ENCODE measurements at regions not wholly inside any gene's neighbourhood (a gene's known extent, or its start where the extent isn't known, plus 50 kb on each side); places are given as distances from the start of the nearest gene placed in this dataset.

- DNase-seq = peak; percentile 54 to 67
- H3K27me3 ChIP-seq (ENCODE audit: control insufficient read depth in 3 of 3, insufficient read depth in 3 of 3, low read length in 3 of 3) = no peaks in the 10 kb centered on the region
- H3K27ac ChIP-seq (ENCODE audit: low read depth in 1 of 3, low read length in 2 of 3) = peak overlapping the region in 1 of 3 donors; percentile 87
- FAIRE-seq = no peak
- peaks cover 5 to 97% (median 10%) of the 10 kb centered on the region in 3 donors for H3K36me3 ChIP-seq (ENCODE audit: control insufficient read depth in 3 of 3, insufficient read depth in 2 of 3, low read depth in 1 of 3, low read length in 3 of 3)
- H3K4me3 ChIP-seq (ENCODE audit: low read depth in 1 of 3, low read length in 3 of 3) = no peak overlapping the region
- 68 to 84% (median 78%) methylated on average over 22 of the region's 22 CpGs for WGBS, 3 donors
- H3K4me1 ChIP-seq (ENCODE audit: control insufficient read depth in 3 of 3, insufficient read depth in 2 of 3, low read depth in 1 of 3, low read length in 2 of 3) = peaks cover 5 to 40% (median 6%) of the 10 kb centered on the region in 3 donors
- H3K9me3 ChIP-seq (ENCODE audit: control insufficient read depth in 2 of 2, insufficient read depth in 1 of 2, low read depth in 1 of 2, low read length in 1 of 2) = no peaks in the 10 kb centered on the region
Observed at GRCh38 chr12:124397807-124398577, 103.1 kb downstream of the RFLNA start.

GRCh38 chr12:124397399-124397679 is 102.4 kb downstream of the RFLNA start:
- no peak overlapping the region for H3K4me3 ChIP-seq (ENCODE audit: low read depth in 1 of 3, low read length in 3 of 3)
- peaks cover 5 to 97% (median 10%) of the 10 kb centered on the region in 3 donors for H3K36me3 ChIP-seq (ENCODE audit: control insufficient read depth in 3 of 3, insufficient read depth in 2 of 3, low read depth in 1 of 3, low read length in 3 of 3)
- H3K9me3 ChIP-seq (ENCODE audit: control insufficient read depth in 2 of 2, insufficient read depth in 1 of 2, low read depth in 1 of 2, low read length in 1 of 2) = no peaks in the 10 kb centered on the region
- no peak for DNase-seq
- no peaks in the 10 kb centered on the region for H3K27me3 ChIP-seq (ENCODE audit: control insufficient read depth in 3 of 3, insufficient read depth in 3 of 3, low read length in 3 of 3)
- 27 to 53% (median 42%) methylated on average over 7 of the region's 7 CpGs for whole genome bisulfite sequencing, 3 donors
- peak overlapping the region in 1 of 3 donors; percentile 87 for H3K27ac ChIP-seq (ENCODE audit: low read depth in 1 of 3, low read length in 2 of 3)
- H3K4me1 ChIP-seq (ENCODE audit: control insufficient read depth in 3 of 3, insufficient read depth in 2 of 3, low read depth in 1 of 3, low read length in 2 of 3) = peaks cover 6 to 44% (median 11%) of the 10 kb centered on the region in 3 donors
- no peak for FAIRE-seq

- peaks cover 3 to 97% (median 10%) of the 10 kb centered on the region in 3 donors for H3K36me3 ChIP-seq (ENCODE audit: control insufficient read depth in 3 of 3, insufficient read depth in 2 of 3, low read depth in 1 of 3, low read length in 3 of 3)
- H3K9me3 ChIP-seq (ENCODE audit: control insufficient read depth in 2 of 2, insufficient read depth in 1 of 2, low read depth in 1 of 2, low read length in 1 of 2) = no peaks in the 10 kb centered on the region
- DNase-seq = peak; percentile 93 to 96
- no peaks in the 10 kb centered on the region for H3K27me3 ChIP-seq (ENCODE audit: control insufficient read depth in 3 of 3, insufficient read depth in 3 of 3, low read length in 3 of 3)
- FAIRE-seq = no peak
- WGBS, 3 donors = 34 to 66% (median 43%) methylated on average over 31 to 35 of the region's 35 CpGs
- peak overlapping the region in 2 of 3 donors; percentile 34 to 87 for H3K27ac ChIP-seq (ENCODE audit: low read depth in 1 of 3, low read length in 2 of 3)
- no peak overlapping the region for H3K4me3 ChIP-seq (ENCODE audit: low read depth in 1 of 3, low read length in 3 of 3)
- H3K4me1 ChIP-seq (ENCODE audit: control insufficient read depth in 3 of 3, insufficient read depth in 2 of 3, low read depth in 1 of 3, low read length in 2 of 3) = peaks cover 6 to 44% (median 12%) of the 10 kb centered on the region in 3 donors
Observed at GRCh38 chr12:124396544-124397398, 101.9 kb downstream of the RFLNA start.

DNA sequence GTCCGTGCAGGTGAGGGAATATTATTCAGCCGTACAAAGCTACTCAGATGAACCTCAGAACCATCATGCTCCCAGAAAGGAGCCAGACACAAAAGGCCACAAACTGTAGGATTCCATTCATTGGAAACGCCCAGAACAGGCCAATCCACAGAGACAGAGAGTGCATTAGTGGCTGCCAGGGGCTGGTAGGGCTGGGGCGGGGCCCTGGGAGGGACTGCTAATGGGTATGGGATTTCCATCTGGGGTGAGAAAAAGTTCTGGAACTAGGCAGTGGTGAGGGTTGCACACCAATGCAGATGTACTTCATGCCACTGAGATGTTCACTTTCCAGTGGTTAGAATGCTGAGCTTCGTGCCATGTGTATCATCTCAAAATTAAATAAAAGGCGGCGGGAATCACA is 101.1 kb downstream of the RFLNA start:
- peaks cover 6 to 44% (median 12%) of the 10 kb centered on the region in 3 donors for H3K4me1 ChIP-seq (ENCODE audit: control insufficient read depth in 3 of 3, insufficient read depth in 2 of 3, low read depth in 1 of 3, low read length in 2 of 3)
- H3K27me3 ChIP-seq (ENCODE audit: control insufficient read depth in 3 of 3, insufficient read depth in 3 of 3, low read length in 3 of 3) = no peaks in the 10 kb centered on the region
- DNase-seq (peak in 1 of 2 donors; percentile 32), FAIRE-seq (no peak)
- 80 to 86% (median 86%) methylated on average over 7 of the region's 7 CpGs for WGBS, 3 donors
- no peaks in the 10 kb centered on the region for H3K9me3 ChIP-seq (ENCODE audit: control insufficient read depth in 2 of 2, insufficient read depth in 1 of 2, low read depth in 1 of 2, low read length in 1 of 2)
- peak overlapping the region in 1 of 3 donors; percentile 87 for H3K27ac ChIP-seq (ENCODE audit: low read depth in 1 of 3, low read length in 2 of 3)
- no peak overlapping the region for H3K4me3 ChIP-seq (ENCODE audit: low read depth in 1 of 3, low read length in 3 of 3)
- H3K36me3 ChIP-seq (ENCODE audit: control insufficient read depth in 3 of 3, insufficient read depth in 2 of 3, low read depth in 1 of 3, low read length in 3 of 3) = peaks cover 3 to 98% (median 5%) of the 10 kb centered on the region in 3 donors

DNA sequence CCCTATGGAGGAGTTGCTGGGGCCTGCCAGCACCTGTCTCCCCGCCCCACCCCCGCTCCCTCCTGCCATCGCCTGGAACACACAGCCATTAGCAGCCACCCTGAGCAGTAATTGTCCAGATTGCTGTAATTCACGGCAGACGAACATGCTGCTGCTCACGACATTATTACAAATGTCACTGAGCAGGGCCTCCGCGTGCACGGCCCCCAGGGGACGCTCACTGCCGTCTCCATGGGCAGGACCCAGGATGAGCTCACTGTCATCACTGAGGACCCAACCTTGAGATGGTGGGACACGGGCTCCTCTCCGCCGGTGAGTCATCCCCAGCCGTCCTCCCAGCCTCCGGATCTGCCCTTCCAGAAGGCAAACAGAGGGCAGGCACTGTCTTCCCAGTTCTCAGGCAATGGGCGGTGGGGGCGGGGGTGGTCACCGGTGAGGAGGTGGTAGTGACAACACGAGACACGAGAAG is 100.4 kb downstream of the RFLNA start:
- WGBS, 3 donors = 81 to 88% (median 87%) methylated on average over 21 of the region's 21 CpGs
- Histone ChIP-seq H3K9me3 (ENCODE audit: control insufficient read depth in 2 of 2, insufficient read depth in 1 of 2, low read depth in 1 of 2, low read length in 1 of 2) (no peaks in the 10 kb centered on the region), H3K4me1 (ENCODE audit: control insufficient read depth in 3 of 3, insufficient read depth in 2 of 3, low read depth in 1 of 3, low read length in 2 of 3) (peaks cover 6 to 47% (median 12%) of the 10 kb centered on the region in 3 donors), H3K27ac (ENCODE audit: low read depth in 1 of 3, low read length in 2 of 3) (no peak overlapping the region), H3K4me3 (ENCODE audit: low read depth in 1 of 3, low read length in 3 of 3) (no peak overlapping the region), H3K27me3 (ENCODE audit: control insufficient read depth in 3 of 3, insufficient read depth in 3 of 3, low read length in 3 of 3) (no peaks in the 10 kb centered on the region), H3K36me3 (ENCODE audit: control insufficient read depth in 3 of 3, insufficient read depth in 2 of 3, low read depth in 1 of 3, low read length in 3 of 3) (peaks cover under 1 to 98% (median 3%) of the 10 kb centered on the region in 3 donors)
- FAIRE-seq (no peak), DNase-seq (no peak)

DNA sequence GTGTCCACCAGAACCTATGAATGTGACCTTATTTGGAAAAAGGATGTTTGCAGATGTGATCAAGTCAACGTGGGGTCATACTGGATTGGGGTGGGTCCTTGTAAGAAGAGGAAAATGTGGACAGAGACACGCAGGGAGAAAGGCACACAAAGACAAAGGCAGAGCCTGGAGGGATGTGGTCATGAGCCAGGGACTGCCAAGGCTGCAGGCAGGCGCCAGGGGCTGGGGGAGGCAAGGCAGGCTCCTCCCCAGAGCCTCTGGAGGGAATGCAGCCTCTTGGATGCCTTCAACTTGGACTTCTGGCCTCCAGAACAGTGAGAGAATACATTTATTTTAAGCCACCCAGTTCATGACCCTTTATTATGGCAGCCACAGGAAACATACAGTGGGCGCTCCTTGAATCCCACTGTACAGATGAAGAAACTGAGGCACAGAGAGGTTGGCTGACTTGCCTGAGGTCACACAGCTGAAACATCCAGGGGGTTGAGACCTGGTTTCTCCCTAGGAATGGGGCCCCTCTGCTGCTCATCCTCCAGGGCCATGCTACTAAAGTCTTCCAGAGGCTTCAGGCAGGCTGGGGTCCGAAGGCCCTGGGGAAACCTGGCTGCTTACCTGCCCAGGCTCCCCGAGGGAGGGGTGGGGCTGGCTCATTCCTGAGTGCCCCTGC is 99.7 kb downstream of the RFLNA start:
- 75 to 79% (median 78%) methylated on average over 6 of the region's 6 CpGs for WGBS, 3 donors
- Histone ChIP-seq H3K9me3 (ENCODE audit: control insufficient read depth in 2 of 2, insufficient read depth in 1 of 2, low read depth in 1 of 2, low read length in 1 of 2) (no peaks in the 10 kb centered on the region), H3K36me3 (ENCODE audit: control insufficient read depth in 3 of 3, insufficient read depth in 2 of 3, low read depth in 1 of 3, low read length in 3 of 3) (peaks cover 0 to 96% (median 0%) of the 10 kb centered on the region in 3 donors), H3K4me1 (ENCODE audit: control insufficient read depth in 3 of 3, insufficient read depth in 2 of 3, low read depth in 1 of 3, low read length in 2 of 3) (peaks cover 9 to 54% (median 12%) of the 10 kb centered on the region in 3 donors), H3K4me3 (ENCODE audit: low read depth in 1 of 3, low read length in 3 of 3) (no peak overlapping the region), H3K27ac (ENCODE audit: low read depth in 1 of 3, low read length in 2 of 3) (no peak overlapping the region), H3K27me3 (ENCODE audit: control insufficient read depth in 3 of 3, insufficient read depth in 3 of 3, low read length in 3 of 3) (no peaks in the 10 kb centered on the region)
- no peak for FAIRE-seq
- DNase-seq = no peak

- Histone ChIP-seq H3K36me3 (ENCODE audit: control insufficient read depth in 3 of 3, insufficient read depth in 2 of 3, low read depth in 1 of 3, low read length in 3 of 3) (peaks cover 0 to 88% (median 0%) of the 10 kb centered on the region in 3 donors), H3K9me3 (ENCODE audit: control insufficient read depth in 2 of 2, insufficient read depth in 1 of 2, low read depth in 1 of 2, low read length in 1 of 2) (no peaks in the 10 kb centered on the region), H3K4me3 (ENCODE audit: low read depth in 1 of 3, low read length in 3 of 3) (no peak overlapping the region), H3K4me1 (ENCODE audit: control insufficient read depth in 3 of 3, insufficient read depth in 2 of 3, low read depth in 1 of 3, low read length in 2 of 3) (peaks cover 9 to 60% (median 12%) of the 10 kb centered on the region in 3 donors), H3K27ac (ENCODE audit: low read depth in 1 of 3, low read length in 2 of 3) (no peak overlapping the region), H3K27me3 (ENCODE audit: control insufficient read depth in 3 of 3, insufficient read depth in 3 of 3, low read length in 3 of 3) (no peaks in the 10 kb centered on the region)
- FAIRE-seq = no peak
- WGBS, 3 donors = 87 to 94% (median 88%) methylated on average over 15 of the region's 15 CpGs
- no peak for DNase-seq
Observed at GRCh38 chr12:124393831-124394230, 98.9 kb downstream of the RFLNA start.

DNA sequence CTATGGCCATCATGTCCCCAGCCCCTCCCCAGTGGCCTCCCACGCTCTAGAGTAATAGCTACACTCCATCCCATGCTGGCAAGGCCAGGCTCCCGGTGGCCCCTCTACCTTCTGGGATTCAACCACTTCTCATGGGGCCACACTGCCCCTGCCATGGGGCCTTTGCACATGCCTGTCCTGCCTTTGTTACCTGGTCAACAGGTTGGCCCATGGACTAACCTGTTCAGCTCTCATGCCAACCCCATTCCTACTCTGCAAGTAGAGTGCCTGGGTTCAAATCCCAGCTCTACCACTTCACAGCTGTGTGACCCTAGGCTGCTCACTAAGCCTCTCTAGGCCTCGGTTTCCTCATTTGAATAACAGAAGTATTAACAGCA is 98.5 kb downstream of the RFLNA start:
- no peak for FAIRE-seq
- no peak for DNase-seq
- Histone ChIP-seq H3K27me3 (ENCODE audit: control insufficient read depth in 3 of 3, insufficient read depth in 3 of 3, low read length in 3 of 3) (no peaks in the 10 kb centered on the region), H3K4me3 (ENCODE audit: low read depth in 1 of 3, low read length in 3 of 3) (no peak overlapping the region), H3K4me1 (ENCODE audit: control insufficient read depth in 3 of 3, insufficient read depth in 2 of 3, low read depth in 1 of 3, low read length in 2 of 3) (peaks cover 9 to 62% (median 12%) of the 10 kb centered on the region in 3 donors), H3K9me3 (ENCODE audit: control insufficient read depth in 2 of 2, insufficient read depth in 1 of 2, low read depth in 1 of 2, low read length in 1 of 2) (no peaks in the 10 kb centered on the region), H3K27ac (ENCODE audit: low read depth in 1 of 3, low read length in 2 of 3) (peak overlapping the region in 1 of 3 donors; percentile 72), H3K36me3 (ENCODE audit: control insufficient read depth in 3 of 3, insufficient read depth in 2 of 3, low read depth in 1 of 3, low read length in 3 of 3) (peaks cover 0 to 84% (median 0%) of the 10 kb centered on the region in 3 donors)
- WGBS, 3 donors = 31 to 55% (median 43%) methylated on average over 3 of the region's 3 CpGs
